GM21381 (cell line): ENCODE measurements at regions not wholly inside any gene's neighbourhood (a gene's known extent, or its start where the extent isn't known, plus 50 kb on each side); places are given as distances from the start of the nearest gene placed in this dataset.
A peak's percentile ranks its signal among the peaks of the same experiment; 100 is the strongest.
"Not testable (repeated sequence)": the region's sequence is repeated elsewhere in the genome, so short reads cannot be mapped to it uniquely, and the experiment has no call there.

Experiments used
- ATAC-seq: cut with Tn5 transposase; IDR thresholded peaks from one replicate; pipeline ENCODE4 v1.9.1; 2021; ENCODE audit warnings: mild to moderate bottlenecking, moderate library complexity; ENCODE audit not compliant: unreplicated experiment

GRCh38 chr3:103421460-103421859 lies 986.6 kb downstream of the ZPLD1 start:
- ATAC-seq: no peak

GRCh38 chr3:103437883-103438282 lies 1003.1 kb downstream of the ZPLD1 start:
- ATAC-seq: no peak

GRCh38 chr3:103440539-103441203 lies 1005.9 kb downstream of the ZPLD1 start:
- ATAC-seq: peak; percentile 86

GRCh38 chr3:103446953-103447629 lies 1012.3 kb downstream of the ZPLD1 start:
- ATAC-seq: no peak

- no peak for ATAC-seq
These were observed 1018.3 kb downstream of the ZPLD1 start for GRCh38 chr3:103453152-103453551.

- ATAC-seq: no peak
These were observed 1025.0 kb downstream of the ZPLD1 start for GRCh38 chr3:103459815-103460214.

- no peak for ATAC-seq
These were observed 1035.7 kb downstream of the ZPLD1 start for GRCh38 chr3:103470498-103470897.

- ATAC-seq: no peak
These were observed 1059.2 kb downstream of the ZPLD1 start for GRCh38 chr3:103494011-103494410.

- ATAC-seq: no peak
These were observed 1059.7 kb downstream of the ZPLD1 start for GRCh38 chr3:103494512-103494911.

GRCh38 chr3:103495186-103495585 lies 1060.4 kb downstream of the ZPLD1 start:
- ATAC-seq: no peak

- ATAC-seq: no peak
These were observed 1064.5 kb downstream of the ZPLD1 start for GRCh38 chr3:103499132-103499900.

- no peak for ATAC-seq
These were observed 1065.2 kb downstream of the ZPLD1 start for GRCh38 chr3:103499967-103500366.

- no peak for ATAC-seq
These were observed 1075.9 kb downstream of the ZPLD1 start for GRCh38 chr3:103510760-103511159.

GRCh38 chr3:103511891-103512290 lies 1077.1 kb downstream of the ZPLD1 start:
- ATAC-seq: peak; percentile 55

- no peak for ATAC-seq
These were observed 1077.8 kb downstream of the ZPLD1 start for GRCh38 chr3:103512595-103512994.

- ATAC-seq: no peak
These were observed 1078.2 kb downstream of the ZPLD1 start for GRCh38 chr3:103513003-103513402.

GRCh38 chr3:103515116-103515515 lies 1080.3 kb downstream of the ZPLD1 start:
- ATAC-seq: no peak

GRCh38 chr3:103516950-103517349 lies 1082.1 kb downstream of the ZPLD1 start:
- no peak for ATAC-seq

GRCh38 chr3:103531327-103531726 lies 1096.5 kb downstream of the ZPLD1 start:
- ATAC-seq: not testable (repeated sequence)

- no peak for ATAC-seq
These were observed 1098.2 kb downstream of the ZPLD1 start for GRCh38 chr3:103532986-103533385.

GRCh38 chr3:103554451-103554850 lies 1119.6 kb downstream of the ZPLD1 start:
- ATAC-seq: no peak

- not testable (repeated sequence) for ATAC-seq
These were observed 1129.3 kb downstream of the ZPLD1 start for GRCh38 chr3:103564116-103564515.
